MM.1S (cell line): ENCODE measurements at regions not wholly inside any gene's neighbourhood (a gene's known extent, or its start where the extent isn't known, plus 50 kb on each side); places are given as distances from the start of the nearest gene placed in this dataset.

ENCODE experiments used
- DNase-seq: peaks from one replicate; pipeline ENCODE4 v3.0.0-alpha.2; 2015
- H2AFZ ChIP-seq: fragments of 300-600 bp; sonication (generic); 2 replicates; pipeline ENCODE4 v1.6.0; 2016; ENCODE audit warnings: antibody characterized with exemption, low read length
- H3F3A ChIP-seq: fragments of 300-600 bp; sonication (generic); 2 replicates; pipeline ENCODE4 v1.6.1; 2016; ENCODE audit warnings: mild to moderate bottlenecking, antibody characterized with exemption, low read length, moderate library complexity, mixed read lengths; ENCODE audit not compliant: insufficient read depth
- H3K27ac ChIP-seq: fragments of 300-600 bp; sonication (generic); 2 replicates; pipeline ENCODE4 v1.5.1; 2016; ENCODE audit warnings: mild to moderate bottlenecking, low read length
- H3K27me3 ChIP-seq: fragments of 300-600 bp; sonication (generic); replicated peaks from 2 replicates; pipeline ENCODE4 v1.6.0; 2016; ENCODE audit warnings: low read length; ENCODE audit not compliant: insufficient read depth
- H3K36me3 ChIP-seq: fragments of 300-600 bp; sonication (generic); replicated peaks from 2 replicates; pipeline ENCODE4 v1.6.1; 2016; ENCODE audit warnings: mild to moderate bottlenecking, low read length, mixed read lengths; ENCODE audit not compliant: insufficient read depth
- H3K4me1 ChIP-seq: fragments of 300-600 bp; sonication (generic); 2 replicates; pipeline ENCODE4 v1.6.1; 2016; ENCODE audit warnings: low read length, mixed read lengths
- H3K4me2 ChIP-seq: fragments of 300-600 bp; sonication (generic); 2 replicates; pipeline ENCODE4 v1.6.0; 2016; ENCODE audit warnings: low read depth, low read length
- H3K4me3 ChIP-seq: fragments of 300-600 bp; sonication (generic); 2 replicates; pipeline ENCODE4 v1.5.1; 2016; ENCODE audit warnings: low read length, mixed read lengths
- H3K79me2 ChIP-seq: fragments of 300-600 bp; sonication (generic); 2 replicates; pipeline ENCODE4 v1.6.1; 2016; ENCODE audit warnings: mixed run types, low read length, mixed read lengths
- H3K9ac ChIP-seq: fragments of 300-600 bp; sonication (generic); 2 replicates; pipeline ENCODE4 v1.6.1; 2016; ENCODE audit warnings: low read length, mixed read lengths
- H3K9me2 ChIP-seq: fragments of 300-600 bp; sonication (generic); replicated peaks from 2 replicates; pipeline ENCODE4 v1.6.1; 2016; ENCODE audit warnings: mild to moderate bottlenecking, low read length, mixed read lengths; ENCODE audit not compliant: insufficient read depth
- H3K9me3 ChIP-seq: fragments of 300-600 bp; sonication (generic); replicated peaks from 2 replicates; pipeline ENCODE4 v1.6.1; 2016; ENCODE audit warnings: mild to moderate bottlenecking, low read length, mixed read lengths; ENCODE audit not compliant: insufficient read depth
- H4K20me1 ChIP-seq: fragments of 300-600 bp; sonication (generic); 2 replicates; pipeline ENCODE4 v1.6.1; 2016; ENCODE audit warnings: mild to moderate bottlenecking, low read length, moderate library complexity, mixed read lengths; ENCODE audit not compliant: insufficient read depth
- CTCF ChIP-seq: fragments of 300-600 bp; sonication (generic); IDR thresholded peaks from 2 replicates; pipeline ENCODE4 v1.5.1; 2016; ENCODE audit warnings: antibody characterized with exemption, low read length, mixed read lengths
- EZH2 ChIP-seq: fragments of 300-600 bp; sonication (generic); optimal IDR thresholded peaks from 2 replicates; pipeline ENCODE3; 2017; ENCODE audit warnings: low read depth, mild to moderate bottlenecking, antibody characterized with exemption, low read length, mixed read lengths
- EZH2phosphoT487 ChIP-seq: fragments of 300-600 bp; sonication (generic); IDR thresholded peaks from 2 replicates; pipeline ENCODE4 v1.6.1; 2018; ENCODE audit warnings: antibody characterized with exemption, low read length

- no peaks in the 10 kb centered on the region for H3K9me2 ChIP-seq
- no peak overlapping the region for H3K9ac ChIP-seq
- no peak for DNase-seq
- no peaks in the 10 kb centered on the region for H3K9me3 ChIP-seq
- no peak overlapping the region for H3K4me3 ChIP-seq
- H3K79me2 ChIP-seq, result no peaks in the 10 kb centered on the region
- no peak overlapping the region for H3K27ac ChIP-seq
- H2AFZ ChIP-seq, result no peak overlapping the region
- no peaks in the 10 kb centered on the region for H3K36me3 ChIP-seq
- no peaks in the 10 kb centered on the region for H3K27me3 ChIP-seq
- TF ChIP-seq EZH2 (no peak), CTCF (no peak), EZH2phosphoT487 (no peak)
- H4K20me1 ChIP-seq, result no peaks in the 10 kb centered on the region
- no peaks in the 10 kb centered on the region for H3K4me1 ChIP-seq
- H3K4me2 ChIP-seq, result no peak overlapping the region
- H3F3A ChIP-seq, result no peaks in the 10 kb centered on the region
Measured at GRCh38 chr16:13519871-13520270, 400.1 kb upstream of the ERCC4 start.

GRCh38 chr16:13521356-13521755 is 398.6 kb upstream of the ERCC4 start:
- Histone ChIP-seq H3K4me3 (no peak overlapping the region), H3K79me2 (no peaks in the 10 kb centered on the region), H3K36me3 (no peaks in the 10 kb centered on the region), H3K9ac (no peak overlapping the region), H3K9me2 (no peaks in the 10 kb centered on the region), H3K27ac (no peak overlapping the region), H3K27me3 (no peaks in the 10 kb centered on the region), H3K9me3 (no peaks in the 10 kb centered on the region), H3K4me2 (no peak overlapping the region), H3F3A (no peaks in the 10 kb centered on the region), H2AFZ (no peak overlapping the region), H3K4me1 (no peaks in the 10 kb centered on the region), H4K20me1 (no peaks in the 10 kb centered on the region)
- no peak for TF ChIP-seq CTCF
- TF ChIP-seq EZH2phosphoT487, result no peak
- TF ChIP-seq EZH2, result no peak
- DNase-seq, result no peak

- Histone ChIP-seq H3K27me3 (no peaks in the 10 kb centered on the region), H3K4me2 (0 out of 2 replicates have a peak overlapping the region, but pooled peaks have one; percentile 18), H3F3A (0 out of 2 replicates have a peak, but pooled peaks cover 6% of the 10 kb centered on the region), H3K9me3 (no peaks in the 10 kb centered on the region), H3K9me2 (no peaks in the 10 kb centered on the region), H2AFZ (no peak overlapping the region), H3K9ac (no peak overlapping the region), H3K27ac (no peak overlapping the region), H3K79me2 (no peaks in the 10 kb centered on the region), H4K20me1 (no peaks in the 10 kb centered on the region), H3K36me3 (no peaks in the 10 kb centered on the region), H3K4me3 (no peak overlapping the region), H3K4me1 (peaks cover 6% of the 10 kb centered on the region; the same call in 1 of the 2 replicates)
- TF ChIP-seq EZH2, result no peak
- TF ChIP-seq EZH2phosphoT487, result no peak
- TF ChIP-seq CTCF, result no peak
- DNase-seq, result peak; percentile 27
Measured at GRCh38 chr16:13527332-13527731, 392.6 kb upstream of the ERCC4 start.
